CD1c-positive myeloid dendritic cell (primary cell): ENCODE measurements at regions not wholly inside any gene's neighbourhood (a gene's known extent, or its start where the extent isn't known, plus 50 kb on each side); places are given as distances from the start of the nearest gene placed in this dataset.
"Not testable (repeated sequence)": the region's sequence is repeated elsewhere in the genome, so short reads cannot be mapped to it uniquely, and the experiment has no call there.

Experiments
- DNase-seq: peaks from one replicate; pipeline ENCODE4 v3.0.0-alpha.2; 2016; ENCODE audit errors: extremely low spot score

DNA sequence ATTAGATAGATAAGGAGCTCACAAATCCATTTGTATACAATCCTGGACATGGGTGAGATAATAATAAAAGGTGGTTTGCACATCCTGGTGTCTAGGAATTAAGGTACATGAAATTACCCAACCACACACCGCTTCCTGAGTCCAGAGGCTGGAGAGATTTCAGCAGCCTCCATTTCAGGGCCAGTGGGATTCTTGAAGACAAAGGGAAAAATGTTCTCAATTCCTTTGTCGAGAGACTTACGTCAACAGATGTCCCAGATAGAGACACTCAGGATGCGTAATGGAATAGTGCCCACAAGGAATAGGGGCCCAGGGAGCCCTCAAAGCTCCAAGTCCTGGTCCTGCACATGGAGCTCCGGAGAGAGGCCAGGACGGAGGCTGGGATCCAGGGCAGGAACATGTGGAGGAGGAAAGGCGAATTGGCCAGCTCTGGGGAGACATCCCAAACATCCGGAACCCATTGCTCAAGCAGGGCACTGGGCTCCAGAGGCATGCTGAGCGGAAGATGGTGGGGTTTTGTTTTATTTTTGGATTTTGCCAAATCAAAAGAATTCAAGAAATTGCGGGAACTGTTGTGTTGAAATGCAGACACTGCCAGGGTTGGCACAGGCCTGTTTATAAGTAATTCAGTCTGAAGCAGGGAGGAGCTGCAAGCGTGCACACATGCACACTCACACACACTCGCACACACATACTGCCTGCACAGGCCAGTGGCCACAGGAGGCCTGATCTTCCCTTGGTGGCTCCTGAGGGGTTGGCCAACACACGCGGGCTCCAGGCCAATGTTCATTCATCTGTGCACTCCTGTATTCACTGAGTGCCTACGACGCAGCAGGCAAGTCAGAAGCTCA is 97.2 kb downstream of the NOG start:
- no peak for DNase-seq

GRCh38 chr17:56694825-56695224 is 101.3 kb downstream of the NOG start:
- DNase-seq = no peak

GRCh38 chr17:56697190-56697589 is 103.7 kb downstream of the NOG start:
- DNase-seq = no peak

GRCh38 chr17:56699186-56699894 is 105.8 kb downstream of the NOG start:
- no peak for DNase-seq

GRCh38 chr17:56700919-56701420 is 107.5 kb downstream of the NOG start:
- DNase-seq = no peak

- DNase-seq = no peak
These were observed 114.1 kb downstream of the NOG start for GRCh38 chr17:56707312-56708219.

GRCh38 chr17:56708220-56708558 is 114.7 kb downstream of the NOG start:
- no peak for DNase-seq

DNA sequence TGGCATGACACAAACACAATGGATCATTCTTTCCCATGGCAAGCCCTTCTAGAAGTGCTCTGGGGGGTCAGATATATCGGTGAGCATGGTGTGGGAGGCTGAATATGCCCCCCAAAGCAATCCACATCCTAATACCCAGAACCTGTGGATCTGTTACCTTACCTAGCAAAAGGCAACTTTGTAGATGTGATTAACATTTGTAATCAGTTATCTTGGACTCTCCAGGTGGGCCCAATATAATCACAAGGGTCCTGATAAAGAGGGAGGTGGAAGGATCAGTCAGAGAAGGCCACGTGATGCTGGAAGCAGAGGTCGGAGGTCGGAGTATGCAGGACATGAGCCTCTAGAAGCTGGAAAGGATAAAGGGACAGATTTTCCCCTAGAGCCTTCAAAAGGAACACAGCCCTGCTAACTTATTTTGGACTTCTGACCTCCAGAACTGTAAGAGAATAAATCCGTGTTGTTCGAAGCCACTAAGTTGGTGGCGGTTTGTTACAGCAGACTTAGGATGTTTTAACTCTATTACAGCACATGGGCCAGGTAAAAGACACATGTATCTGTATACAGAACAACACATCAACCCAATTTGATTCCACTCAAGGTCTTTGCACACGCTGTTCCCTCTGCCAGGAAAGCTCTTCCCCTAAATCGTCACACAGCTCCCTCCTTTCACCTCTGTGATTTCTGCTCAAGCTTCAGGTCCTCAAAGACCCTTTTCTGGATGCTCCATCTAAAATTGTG is 115.3 kb downstream of the NOG start:
- no peak for DNase-seq

DNA sequence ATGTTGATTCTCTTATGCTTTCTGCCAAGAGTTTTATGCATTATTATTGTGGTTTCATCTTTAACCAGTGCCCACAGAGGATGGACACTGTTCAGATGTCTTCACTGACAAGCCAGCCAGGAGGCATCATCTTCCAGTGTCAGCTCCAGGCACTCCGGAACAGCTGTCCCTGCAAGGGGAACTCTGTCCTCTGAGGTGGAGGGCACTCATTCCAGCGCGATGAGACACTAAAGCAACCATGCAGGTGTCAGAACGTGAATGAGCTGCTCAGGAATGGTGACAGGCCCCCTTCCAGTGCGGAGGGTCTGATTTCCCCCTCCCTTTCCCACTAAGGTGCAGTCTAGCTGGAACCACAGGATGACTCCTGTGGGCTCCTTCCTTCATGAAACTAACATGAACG is 117.5 kb downstream of the NOG start:
- no peak for DNase-seq

DNA sequence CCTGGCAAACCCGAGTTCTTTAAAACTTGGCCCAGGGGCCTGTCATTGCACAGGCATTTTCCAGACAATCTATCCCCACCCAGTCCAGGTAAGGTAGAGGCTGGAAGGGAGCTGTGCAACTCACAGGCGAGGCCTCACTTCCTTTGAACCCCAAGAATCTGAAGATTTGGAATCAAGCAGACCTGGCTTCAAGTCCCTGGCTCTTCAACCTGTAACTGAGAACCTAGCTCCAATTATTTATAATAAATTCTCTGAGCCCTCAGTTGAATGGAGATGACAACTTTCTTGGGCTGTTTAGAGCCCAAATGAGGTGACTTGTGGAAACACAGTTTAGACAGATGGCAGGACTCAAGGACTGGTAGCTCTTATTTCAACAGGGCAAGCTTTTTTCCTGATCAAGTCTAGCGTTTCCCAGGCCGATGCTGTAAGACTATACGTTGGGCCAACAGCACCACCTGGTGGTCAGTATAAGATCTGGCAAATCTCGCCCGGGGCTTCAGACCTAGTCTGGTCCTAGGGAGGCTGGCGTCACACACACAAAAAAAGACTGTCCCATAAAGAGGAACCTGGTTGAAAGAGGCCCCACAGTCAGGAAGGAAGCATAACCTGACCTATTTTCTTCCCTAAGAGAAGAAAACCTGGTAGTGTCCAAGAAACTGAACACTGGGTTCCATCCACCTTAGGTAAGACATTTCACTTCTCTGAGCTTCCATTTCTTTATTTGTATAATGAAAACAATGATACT is 117.9 kb downstream of the C17orf67 start:
- DNase-seq = peak; percentile 89

DNA sequence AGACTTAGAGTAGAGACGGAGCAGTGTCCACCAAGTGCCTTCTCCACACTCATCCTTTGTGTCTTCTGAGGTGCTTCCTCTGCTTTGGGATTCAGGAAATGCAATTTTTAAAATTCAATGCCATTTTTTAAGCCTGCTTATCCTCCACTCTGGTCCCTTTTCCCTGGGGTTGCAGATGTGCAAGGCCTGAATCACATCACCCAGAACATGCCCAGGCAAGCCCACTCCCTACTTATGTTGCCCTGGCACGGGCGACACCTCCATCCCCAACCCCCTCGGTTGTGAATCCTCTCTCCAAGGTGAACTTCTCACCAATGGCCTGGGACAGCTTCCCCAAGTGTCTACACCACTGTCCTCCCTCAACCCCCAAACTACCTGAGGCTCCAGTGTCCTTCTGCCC is 116.2 kb downstream of the C17orf67 start:
- no peak for DNase-seq

DNA sequence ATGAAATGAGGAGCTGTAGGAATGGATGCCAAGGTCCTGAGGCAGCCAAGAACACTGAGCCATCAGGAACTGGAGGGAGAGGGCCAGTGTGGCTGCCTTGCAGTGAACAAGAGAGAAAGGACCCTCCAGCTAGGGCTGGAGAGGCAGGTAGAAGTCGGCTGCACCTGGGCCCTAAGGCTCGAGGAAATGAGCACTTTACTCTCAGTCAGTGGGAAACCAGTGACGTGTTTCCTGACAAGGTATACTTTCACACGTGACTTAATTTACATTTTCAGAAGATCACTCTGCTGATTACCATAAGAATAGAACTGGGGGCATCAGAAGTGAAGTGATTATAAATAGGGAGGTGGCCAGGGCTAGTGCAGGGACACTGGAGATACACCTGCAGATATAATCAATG is 115.2 kb downstream of the C17orf67 start:
- no peak for DNase-seq

DNA sequence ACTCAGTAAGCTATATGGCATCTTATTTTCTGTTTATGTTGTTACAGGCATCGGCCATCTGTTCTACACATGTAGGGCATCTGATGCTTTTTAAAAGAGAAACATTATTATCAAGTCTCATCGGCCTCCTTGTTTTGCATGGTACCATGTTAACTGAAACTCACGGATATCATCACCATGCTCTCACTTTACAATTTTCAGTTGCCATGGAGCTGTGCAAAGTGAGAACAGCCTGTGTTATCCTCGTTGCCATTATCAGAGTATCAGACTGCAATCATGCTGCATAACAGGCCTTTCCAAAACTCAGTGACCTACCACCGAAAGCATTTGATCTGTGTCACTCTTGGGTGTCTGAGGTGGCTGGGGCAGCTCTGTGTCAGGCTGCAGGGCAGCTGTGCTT is 110.3 kb downstream of the C17orf67 start:
- DNase-seq = no peak

DNA sequence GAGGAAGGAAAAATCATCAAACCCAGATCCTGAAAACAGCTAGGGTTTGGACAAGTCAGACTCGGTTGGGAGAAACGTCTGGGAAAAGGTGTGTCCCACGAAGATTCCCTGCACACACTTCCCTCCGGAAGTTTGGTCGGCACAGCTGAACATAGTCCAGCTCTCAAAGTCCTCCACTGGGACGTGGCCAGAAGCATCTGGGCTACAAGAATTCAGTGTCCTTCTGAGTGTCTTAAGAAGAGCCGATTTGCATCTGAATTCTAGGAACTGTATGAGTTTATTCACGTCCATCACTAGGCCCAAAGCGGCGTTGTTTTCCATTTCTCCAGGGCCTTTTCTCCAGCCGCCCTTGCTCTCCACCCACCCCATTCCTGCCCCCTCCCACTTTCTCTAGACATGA is 109.1 kb downstream of the C17orf67 start:
- DNase-seq = no peak

DNA sequence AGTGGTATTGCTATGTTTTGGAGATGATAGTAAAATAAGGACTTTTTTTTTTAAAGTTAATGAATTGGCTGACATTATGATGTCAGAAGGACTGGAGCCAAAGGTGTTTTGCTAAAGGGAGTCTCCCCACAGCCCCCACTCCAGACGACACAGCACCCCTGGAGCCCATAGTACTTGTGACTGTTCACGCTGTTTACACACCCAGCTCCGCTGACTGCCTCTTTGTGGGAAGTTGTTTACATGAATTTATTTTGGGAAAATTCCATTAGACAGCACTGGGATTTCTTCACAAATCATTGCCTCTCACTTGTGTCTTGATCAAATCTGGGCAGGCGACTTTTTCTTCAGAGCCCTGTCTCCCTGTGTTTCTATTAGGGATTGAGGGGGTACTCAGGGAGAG is 108.6 kb downstream of the C17orf67 start:
- DNase-seq = no peak

- no peak for DNase-seq
These were observed 105.7 kb downstream of the C17orf67 start for GRCh38 chr17:56727876-56728617.

DNA sequence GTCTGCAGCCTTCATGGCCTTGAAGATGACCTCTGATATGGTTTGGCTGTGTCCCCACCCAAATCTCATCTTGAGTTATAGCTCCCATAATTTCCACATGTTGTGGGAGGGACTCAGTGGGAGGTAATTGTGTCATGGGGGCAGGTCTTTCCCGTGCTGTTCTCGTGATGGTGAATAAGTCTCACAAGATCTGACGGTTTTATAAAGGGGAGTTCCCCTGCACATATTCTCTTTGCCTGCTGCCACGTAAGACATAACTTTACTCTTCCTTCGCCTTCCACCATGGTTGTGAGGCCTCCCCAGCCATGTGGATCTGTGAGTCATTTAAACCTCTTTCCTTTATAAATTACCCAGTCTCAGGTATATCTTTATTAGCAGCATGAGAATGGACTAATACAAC is 102.6 kb downstream of the C17orf67 start:
- DNase-seq = not testable (repeated sequence)

DNA sequence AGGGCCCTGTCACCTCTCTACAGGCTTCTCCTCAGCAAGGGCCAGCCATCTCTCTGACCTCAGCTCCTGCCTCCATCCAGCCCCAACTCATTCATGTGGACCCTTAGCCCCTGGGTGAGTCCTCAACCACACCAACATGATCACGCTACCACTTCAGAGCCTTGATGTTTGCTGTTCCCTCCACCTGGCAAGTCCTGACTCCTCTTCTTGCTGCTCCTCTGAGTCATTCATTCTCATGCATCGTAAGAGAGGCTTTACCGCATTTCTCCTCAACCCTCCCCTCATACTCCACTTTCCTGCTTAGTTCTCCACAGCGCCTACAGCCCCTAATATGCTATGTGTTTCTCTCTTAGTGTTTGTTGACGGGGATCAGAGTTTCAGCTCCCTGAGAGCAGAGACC is 99.9 kb downstream of the C17orf67 start:
- no peak for DNase-seq

GRCh38 chr17:56735842-56736241 is 97.9 kb downstream of the C17orf67 start:
- no peak for DNase-seq
